ENCODE measurements at regions not wholly inside any gene's neighbourhood (a gene's known extent, or its start where the extent isn't known, plus 50 kb on each side); places are given as distances from the start of the nearest gene placed in this dataset.

GRCh38 chr2:35428548-35428947 lies 927.0 kb upstream of the CRIM1 start:
- peak; percentile 52 for TF ChIP-seq CTCF (IDR thresholded peaks at IDR 0.05; ENCODE audit: insufficient read depth, low read depth, low read length, missing control alignments)
- DNase-seq (ENCODE audit: low read depth): peak; percentile 26
- H3K4me3 ChIP-seq (ENCODE audit: low read length): no peak overlapping the region

GRCh38 chr2:35421485-35421884 lies 934.1 kb upstream of the CRIM1 start:
- DNase-seq (ENCODE audit: low read depth): no peak
- TF ChIP-seq CTCF (IDR thresholded peaks at IDR 0.05; ENCODE audit: insufficient read depth, low read depth, low read length, missing control alignments): no peak
- no peak overlapping the region for H3K4me3 ChIP-seq (ENCODE audit: low read length)

- no peak overlapping the region for H3K4me3 ChIP-seq (ENCODE audit: low read length)
- TF ChIP-seq CTCF (IDR thresholded peaks at IDR 0.05; ENCODE audit: insufficient read depth, low read depth, low read length, missing control alignments): no peak
- no peak for DNase-seq (ENCODE audit: low read depth)
Observed at GRCh38 chr2:35417293-35417692, 938.3 kb upstream of the CRIM1 start.

- no peak for TF ChIP-seq CTCF (IDR thresholded peaks at IDR 0.05; ENCODE audit: insufficient read depth, low read depth, low read length, missing control alignments)
- H3K4me3 ChIP-seq (ENCODE audit: low read length): no peak overlapping the region
- no peak for DNase-seq (ENCODE audit: low read depth)
Observed at GRCh38 chr2:35416391-35417140, 939.0 kb upstream of the CRIM1 start.

GRCh38 chr2:35415942-35416341 lies 939.6 kb upstream of the CRIM1 start:
- DNase-seq (ENCODE audit: low read depth): no peak
- TF ChIP-seq CTCF (IDR thresholded peaks at IDR 0.05; ENCODE audit: insufficient read depth, low read depth, low read length, missing control alignments): no peak
- no peak overlapping the region for H3K4me3 ChIP-seq (ENCODE audit: low read length)

GRCh38 chr2:35415282-35415681 lies 940.3 kb upstream of the CRIM1 start:
- DNase-seq (ENCODE audit: low read depth): peak; percentile 1
- peak; percentile 29 for TF ChIP-seq CTCF (IDR thresholded peaks at IDR 0.05; ENCODE audit: insufficient read depth, low read depth, low read length, missing control alignments)
- no peak overlapping the region for H3K4me3 ChIP-seq (ENCODE audit: low read length)
